GM18502 (cell line): ENCODE measurements at regions not wholly inside any gene's neighbourhood (a gene's known extent, or its start where the extent isn't known, plus 50 kb on each side); places are given as distances from the start of the nearest gene placed in this dataset.

ENCODE experiments used
- ATAC-seq: cut with Tn5 transposase; IDR thresholded peaks from one replicate; pipeline ENCODE4 v1.9.1; 2021; ENCODE audit warnings: mild to moderate bottlenecking; ENCODE audit not compliant: unreplicated experiment, poor library complexity

DNA sequence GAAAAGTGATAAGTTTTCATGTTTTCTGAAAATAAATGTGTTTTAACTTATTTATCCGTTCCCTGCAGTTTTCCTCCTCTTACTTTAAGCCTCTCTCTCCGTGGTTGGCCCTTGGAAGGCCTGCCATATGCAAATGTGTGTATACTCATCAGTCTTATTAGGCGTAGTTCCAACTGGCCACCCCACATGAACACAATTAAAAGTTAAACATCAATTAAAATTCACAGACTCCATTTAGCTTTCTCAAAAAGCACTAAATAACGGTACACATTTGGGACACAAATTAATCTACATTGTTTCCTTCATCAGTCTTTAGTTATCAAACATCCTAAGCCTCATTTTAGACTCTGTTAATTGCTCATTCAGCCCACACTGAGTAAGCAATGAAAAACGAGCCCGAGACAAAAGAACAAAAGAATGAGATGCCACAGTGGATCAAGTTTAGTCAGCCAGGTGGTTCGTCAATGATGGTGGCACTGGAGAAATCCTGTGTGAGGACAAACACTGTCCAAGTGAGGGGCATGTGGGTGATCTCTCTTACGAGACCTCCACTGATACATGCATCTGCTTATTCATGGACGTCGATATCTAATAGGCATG lies 76.0 kb upstream of the TMCC3 start:
- no peak for ATAC-seq

DNA sequence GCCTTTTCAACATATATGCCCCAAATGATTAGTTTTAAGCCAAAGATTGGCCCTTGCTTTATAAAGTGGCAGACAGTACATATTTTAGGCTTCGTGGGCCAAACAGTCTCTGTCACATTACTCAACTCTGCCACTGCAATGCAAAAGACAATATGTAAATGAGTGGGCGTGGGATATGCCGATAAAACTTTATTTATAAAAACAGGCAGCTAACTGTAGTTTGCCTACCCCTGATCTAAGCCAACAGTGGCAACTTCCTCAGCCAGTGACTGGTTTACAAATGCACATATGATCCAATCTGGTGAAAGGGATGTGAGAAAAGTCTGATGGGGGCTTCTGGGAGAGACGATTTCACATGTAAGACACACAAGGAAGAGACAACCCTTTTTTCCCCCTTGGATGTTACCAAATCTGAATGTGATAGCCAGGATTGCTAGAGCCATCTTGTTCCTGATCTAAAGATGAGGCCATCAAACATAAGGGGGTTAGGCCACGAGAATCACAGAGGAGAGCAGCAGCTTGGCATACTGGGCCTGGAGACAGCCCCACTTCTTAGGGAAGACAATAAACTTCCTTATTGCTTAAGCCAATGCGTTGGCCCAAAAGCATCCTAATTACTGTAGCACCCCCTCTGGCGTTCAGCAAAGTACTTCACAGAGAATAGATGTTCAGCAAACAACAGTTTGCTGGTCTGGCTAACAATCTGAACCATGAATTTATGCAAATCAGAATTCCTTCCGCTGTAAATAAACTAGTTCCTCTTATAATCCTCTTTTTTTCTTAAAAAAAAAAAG lies 75.2 kb upstream of the TMCC3 start:
- ATAC-seq = no peak

DNA sequence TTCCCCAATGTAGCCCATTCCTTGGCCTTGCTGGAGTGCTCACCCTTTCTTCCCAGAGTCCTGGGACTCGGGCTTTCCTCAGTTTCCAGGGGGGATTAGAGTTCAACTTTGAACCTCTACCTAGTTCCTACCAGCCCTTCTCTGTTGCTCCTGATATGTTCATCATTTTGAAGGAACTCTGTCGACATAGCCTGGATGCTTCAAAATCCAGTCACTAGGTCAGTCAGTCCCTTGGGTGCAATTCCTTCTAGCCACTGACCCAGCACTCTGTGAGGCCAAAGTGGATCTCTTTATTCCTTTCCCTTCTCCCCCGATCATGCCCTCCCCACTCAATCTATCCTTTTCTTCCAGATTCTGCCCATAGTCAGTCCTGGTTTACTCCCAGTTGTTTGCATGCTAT lies 72.3 kb upstream of the TMCC3 start:
- ATAC-seq = no peak

DNA sequence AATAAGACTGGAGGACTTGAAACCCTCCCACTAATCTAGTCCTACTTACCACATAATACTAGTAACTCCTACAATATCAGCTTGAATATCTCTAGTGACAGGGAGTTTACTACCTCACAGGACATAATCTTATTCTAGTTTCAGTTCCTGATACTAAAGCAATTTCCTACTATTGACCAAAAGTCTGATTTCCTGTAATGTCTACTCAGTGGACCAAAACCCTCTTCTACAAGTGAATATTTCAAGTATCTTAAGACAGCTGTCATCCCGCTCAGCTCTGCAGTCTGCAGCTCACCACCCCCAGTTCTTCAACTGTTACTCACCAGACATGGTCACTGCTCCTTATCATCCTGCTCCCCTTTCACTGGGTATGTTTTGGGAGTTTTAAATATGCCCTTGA lies 70.8 kb upstream of the TMCC3 start:
- ATAC-seq = peak; percentile 85

DNA sequence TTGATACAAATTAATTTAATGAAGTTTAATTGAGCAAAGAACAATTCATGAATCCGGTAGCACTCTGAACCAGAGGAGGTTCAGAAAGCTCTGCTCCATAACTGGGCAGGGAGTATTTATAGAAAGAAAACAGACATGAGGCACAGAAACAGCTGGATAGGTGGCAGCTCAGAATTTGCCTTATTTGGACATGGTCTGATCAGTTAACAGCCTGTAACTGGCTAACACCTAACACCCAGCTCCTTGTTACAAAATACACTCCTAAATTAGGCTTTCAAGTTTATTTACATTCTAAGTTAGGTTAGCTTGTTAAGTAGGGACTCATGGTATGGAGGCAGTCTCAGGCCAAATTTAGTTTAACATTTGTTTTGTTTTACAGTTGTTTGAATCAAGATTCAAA lies 67.8 kb upstream of the TMCC3 start:
- no peak for ATAC-seq

DNA sequence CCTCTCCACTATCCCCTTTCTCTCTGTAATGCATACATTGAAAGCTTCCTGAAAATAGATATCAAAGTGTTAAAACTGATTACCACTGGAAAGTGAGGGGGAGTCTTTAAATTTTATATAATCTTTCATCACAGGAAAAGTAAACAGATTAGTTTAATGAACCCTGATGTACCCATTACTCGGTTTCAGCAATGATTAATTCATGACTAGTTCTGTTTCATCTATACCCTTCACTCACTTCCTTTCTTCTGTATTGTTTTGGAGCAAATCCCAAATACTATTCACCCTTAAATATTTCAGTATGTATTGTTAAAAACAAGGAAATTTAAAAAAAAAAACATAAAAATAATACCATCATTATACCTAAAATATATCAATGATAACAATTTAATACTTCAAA lies 67.3 kb upstream of the TMCC3 start:
- ATAC-seq = no peak

DNA sequence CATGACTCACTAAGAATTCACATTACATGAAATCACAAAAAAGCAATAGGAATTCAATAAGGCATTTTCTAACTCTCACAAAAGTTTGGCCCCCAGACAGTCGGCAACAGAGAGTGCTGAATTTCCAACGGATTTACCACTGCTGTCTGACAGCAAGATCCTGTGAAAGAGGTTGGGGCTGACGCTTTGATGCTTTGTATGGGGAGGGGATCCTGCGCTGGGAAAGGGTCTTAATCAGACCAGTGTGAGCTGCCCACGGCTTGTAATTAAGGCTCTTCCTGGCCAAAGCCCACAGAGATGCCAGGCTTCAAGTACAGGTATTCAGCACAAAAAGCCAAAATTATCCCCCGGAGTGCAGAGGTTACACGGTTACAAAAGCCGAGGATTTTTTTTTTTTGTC lies 66.8 kb upstream of the TMCC3 start:
- no peak for ATAC-seq

DNA sequence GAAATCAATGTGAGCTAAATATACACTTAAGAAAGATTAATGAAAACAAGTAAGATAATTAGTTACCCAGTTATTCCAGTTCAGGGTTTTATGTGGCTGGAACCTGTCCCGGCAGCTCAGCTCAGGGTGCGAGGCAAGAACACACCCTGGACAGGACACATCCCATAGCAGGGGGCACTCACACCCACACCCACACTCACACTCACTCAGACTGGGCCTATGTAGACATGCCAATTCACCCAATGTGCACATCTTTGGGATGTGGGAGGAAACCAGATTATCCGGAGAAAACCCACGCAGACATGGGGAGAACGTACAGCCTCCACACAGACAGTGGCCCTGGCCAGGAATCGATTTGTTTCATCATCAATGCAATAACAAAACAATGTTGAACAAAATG lies 66.0 kb upstream of the TMCC3 start:
- ATAC-seq = no peak

DNA sequence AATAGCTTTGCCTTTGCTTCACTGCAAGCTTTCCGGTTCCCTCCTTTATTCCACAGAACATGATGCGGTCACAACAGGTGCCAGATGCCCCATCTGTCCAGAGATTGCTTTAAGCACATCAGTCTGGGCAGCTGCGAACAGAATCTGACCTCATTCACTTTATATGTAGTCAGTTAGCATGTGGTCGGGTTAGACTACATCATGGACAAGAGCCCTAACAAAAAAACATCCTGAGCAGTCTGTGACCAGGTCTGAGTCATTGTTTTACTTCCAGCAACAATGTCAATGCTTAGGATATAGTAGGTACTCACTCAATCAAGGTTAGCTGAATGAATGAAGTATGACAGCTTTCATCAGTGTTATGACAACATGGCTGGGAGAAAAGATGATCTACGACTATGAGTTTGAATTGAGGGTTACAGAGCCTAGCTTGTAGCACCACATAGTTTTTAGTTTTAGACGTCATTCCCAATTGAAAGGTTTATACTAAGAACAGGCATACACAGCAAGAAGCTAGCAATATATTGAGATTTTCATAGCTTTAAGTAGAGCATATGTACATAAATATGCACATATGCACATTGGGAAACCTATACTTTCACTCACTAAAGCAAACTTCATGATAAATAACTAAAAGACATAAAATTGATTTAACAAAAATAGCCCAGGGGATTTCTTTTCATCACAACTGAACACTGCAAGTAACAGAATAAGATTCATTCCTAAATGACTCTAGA lies 64.2 kb upstream of the TMCC3 start:
- no peak for ATAC-seq

DNA sequence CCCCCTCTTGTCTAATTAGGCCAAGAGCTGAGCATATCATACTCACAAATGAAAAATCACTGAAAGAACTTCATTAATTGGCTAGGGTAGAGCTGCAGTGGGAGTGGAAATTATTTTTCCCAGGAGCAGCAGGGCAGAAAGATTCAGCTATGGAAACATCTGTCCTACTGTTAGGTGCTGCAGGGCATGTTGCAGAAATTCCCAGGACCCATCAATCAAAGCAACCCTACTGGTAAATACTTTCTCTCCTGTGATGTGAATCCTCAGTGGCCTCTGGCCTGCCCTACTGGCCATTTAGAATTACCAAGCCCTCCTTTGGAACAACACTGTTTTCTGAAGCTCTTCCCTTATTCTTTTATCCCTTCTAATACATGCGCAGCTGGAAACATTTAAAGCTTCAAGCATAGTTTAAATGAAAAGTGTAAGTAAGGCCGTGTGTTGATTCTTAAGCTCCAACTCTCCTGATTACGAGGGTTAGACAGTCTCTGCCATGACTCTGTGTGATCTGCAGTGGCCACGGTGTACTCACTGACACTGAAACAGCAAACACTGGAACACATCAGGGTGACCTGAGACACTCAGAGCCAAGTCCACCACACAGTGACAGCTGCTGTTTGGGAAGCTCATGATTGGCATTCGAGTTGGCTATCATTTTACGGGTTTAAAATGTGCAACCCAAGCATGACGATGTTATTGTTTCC lies 62.6 kb upstream of the TMCC3 start:
- ATAC-seq = no peak

DNA sequence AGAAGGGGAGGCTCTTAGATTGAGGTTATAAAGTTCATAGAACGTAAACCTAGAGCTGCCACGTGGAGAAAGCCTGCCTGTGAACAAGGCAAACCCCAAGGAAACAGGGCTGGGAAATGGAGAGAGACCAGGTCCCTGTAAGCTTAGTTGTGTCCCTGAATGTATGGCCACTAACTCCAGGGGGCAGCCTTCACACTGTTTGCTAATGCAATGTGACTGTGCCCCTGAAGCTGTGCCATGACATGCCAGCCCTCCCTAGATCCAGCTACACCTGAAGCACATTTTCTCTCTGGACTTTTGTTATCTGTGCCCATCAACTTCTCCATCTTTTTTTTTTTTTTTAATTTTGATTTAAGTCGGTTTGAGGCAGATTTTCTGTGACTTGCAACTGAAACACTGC lies 60.6 kb upstream of the TMCC3 start:
- ATAC-seq = no peak

DNA sequence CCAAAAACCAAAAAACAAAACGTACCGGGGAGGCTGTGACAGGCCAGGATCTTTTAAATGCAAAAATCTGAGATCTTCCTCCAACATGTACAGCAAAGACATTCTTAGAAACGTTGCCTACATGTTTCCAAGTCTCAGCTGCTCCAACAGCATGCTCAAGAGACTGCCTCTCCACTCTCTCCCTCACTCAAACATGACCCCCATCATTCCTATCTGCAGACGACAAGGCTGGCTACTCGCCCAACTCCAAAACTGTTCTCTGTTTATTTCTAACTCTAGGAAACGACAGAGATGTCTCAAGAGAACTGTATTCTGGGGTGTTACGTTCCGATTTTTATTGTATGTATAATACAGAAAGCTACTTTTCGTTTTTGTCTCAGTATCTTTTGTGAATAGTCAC lies 57.5 kb upstream of the TMCC3 start:
- ATAC-seq = no peak

DNA sequence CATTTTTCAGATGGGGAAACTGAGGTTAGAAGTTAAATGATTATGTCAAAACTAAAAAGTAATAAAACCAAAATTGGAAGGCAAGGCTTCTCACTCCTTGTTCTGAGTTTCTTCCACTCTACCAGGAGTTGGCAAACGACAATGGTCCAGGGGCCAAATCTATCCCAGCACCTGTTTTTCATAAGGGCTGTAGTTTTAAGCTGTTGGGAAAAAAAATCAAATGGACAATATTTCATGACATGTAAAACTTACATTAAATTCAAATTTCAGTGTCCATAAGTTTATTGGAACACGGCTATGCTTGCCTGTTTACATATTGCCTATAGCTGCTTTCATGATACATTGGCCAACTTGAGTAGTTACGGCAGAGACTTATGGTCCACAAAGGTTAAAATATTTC lies 56.7 kb upstream of the TMCC3 start:
- ATAC-seq = no peak

DNA sequence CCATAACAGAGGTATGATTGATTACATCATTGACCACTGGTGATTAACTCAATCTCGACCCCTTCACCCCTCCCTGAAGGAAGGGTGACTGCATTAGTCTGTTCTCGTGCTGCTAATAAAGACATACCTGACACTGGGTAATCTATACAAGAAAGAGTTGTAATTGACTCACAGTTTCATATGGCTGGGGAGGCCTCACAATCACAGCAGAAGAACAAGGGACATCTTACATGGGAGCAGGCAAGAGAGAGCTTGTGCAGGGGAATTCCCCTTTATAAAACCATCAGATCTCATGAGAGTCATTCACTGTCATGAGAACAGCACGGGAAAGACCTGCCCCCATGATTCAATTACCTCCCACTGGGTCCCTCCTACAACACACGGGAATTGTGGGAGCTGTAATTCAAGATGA lies 55.9 kb upstream of the TMCC3 start:
- peak; percentile 83 for ATAC-seq

DNA sequence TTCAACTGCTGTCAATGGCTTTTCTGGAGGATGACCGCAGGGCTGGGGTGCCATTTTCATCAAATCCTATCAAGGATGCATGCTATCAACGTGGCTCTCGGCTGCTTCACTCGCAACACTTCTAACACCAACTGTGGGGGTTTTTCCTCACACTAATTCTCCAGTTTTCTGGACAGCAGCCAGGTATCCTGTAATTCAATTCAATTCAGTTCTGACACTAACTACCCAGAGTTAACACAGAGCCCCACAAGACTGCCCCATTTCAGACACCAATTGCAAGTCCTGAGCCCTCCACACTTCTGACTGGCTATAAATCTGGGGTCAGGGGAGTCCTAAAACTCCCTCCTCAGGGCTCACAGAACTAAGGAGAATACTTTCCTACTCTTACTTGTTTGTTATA lies 55.3 kb upstream of the TMCC3 start:
- ATAC-seq = no peak

DNA sequence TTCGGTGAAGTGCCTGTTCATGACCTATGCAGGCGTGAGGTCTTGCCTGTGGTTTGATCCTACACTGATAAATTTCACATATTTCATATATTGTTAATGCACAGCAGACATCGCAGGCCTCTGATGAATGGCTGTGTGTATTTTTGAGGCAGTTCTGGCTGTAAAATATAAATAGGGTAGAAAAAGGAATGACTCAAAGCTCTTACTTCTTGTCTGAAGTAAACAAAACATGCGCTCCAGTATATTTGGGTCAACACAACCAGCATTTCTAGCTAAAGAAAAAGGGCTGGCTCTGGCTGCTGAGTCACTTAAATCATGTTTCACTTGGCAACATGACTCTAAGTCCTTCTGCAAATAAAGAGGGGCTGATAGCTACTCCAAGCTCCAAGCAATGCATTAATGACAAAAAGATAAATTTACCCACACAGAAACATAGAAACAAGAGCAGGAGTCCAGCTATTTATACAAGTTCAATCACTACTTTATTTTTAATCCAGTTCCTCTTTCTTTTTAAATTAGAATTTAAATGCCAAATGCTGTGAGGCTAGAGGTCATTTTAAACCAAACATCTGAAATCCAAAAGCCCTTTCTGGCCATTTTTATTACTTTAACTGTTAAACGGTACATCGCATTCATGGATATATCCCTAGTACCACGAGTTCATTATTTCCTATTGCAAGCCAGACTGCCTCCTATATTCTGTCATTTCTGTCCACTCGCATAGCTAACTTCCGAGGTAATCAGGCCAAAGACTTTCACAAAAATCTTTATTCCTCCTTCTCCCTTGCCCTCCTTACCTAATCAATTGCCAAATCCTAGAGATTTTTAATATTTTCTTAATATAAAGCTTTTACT lies 54.3 kb upstream of the TMCC3 start:
- ATAC-seq = no peak

DNA sequence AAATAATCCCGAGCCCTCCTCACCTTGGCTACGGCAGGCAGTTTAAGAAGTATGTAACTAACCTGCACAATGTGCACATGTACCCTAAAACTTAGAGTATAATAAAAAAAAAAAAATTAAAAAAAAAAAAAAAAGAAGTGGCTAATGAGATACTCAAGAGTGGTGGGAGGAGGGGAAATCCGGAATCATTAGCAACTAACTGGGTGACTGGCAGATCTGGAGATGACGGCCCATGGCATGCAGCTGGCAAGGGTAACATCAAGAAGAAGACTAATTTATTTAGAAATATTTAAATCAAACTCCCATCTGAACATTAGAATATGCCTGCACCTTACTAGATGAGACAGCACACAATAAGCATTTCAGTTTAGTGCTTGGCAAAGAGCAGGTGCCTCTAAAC lies 52.3 kb upstream of the TMCC3 start:
- no peak for ATAC-seq

DNA sequence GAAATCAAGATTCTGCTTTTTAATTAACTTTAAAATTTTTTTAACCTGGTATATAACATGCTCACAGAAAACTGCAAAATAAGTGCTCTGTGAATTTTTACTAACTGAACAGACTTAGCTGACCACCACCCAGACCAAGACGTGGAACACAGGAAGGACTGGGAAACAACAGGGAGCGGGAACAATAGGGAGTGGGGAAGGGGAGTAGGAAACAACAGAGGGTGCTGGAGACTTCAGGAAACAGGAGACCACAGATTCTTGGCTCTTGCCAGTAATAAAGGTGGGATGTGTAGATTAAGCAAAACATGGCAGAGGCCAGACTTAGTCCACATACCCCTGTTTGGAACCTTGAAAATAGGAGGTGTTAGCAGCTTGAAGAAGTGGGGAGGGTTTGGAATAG lies 51.4 kb upstream of the TMCC3 start:
- no peak for ATAC-seq

DNA sequence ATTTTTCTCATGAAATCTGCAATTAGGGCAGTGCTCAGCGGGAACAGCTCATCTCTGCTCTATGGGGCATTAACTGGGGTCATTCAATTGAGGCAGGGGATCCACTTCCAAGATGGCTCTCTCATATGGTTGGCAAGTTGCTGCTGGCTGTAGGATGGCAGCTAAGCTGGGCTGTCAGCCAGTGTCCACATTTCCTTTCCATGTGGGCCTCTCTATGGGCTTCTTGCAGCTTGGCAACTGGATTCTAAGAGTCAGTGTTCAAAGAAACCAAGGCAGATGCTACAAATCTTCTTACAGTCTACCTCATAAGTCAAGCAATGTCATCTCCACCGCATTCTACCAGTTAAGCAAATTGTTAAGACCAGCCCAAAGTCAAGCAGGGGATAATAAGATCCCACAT lies 50.3 kb upstream of the TMCC3 start:
- ATAC-seq = no peak
